ENCODE measurements at regions not wholly inside any gene's neighbourhood (a gene's known extent, or its start where the extent isn't known, plus 50 kb on each side); places are given as distances from the start of the nearest gene placed in this dataset.

DNA sequence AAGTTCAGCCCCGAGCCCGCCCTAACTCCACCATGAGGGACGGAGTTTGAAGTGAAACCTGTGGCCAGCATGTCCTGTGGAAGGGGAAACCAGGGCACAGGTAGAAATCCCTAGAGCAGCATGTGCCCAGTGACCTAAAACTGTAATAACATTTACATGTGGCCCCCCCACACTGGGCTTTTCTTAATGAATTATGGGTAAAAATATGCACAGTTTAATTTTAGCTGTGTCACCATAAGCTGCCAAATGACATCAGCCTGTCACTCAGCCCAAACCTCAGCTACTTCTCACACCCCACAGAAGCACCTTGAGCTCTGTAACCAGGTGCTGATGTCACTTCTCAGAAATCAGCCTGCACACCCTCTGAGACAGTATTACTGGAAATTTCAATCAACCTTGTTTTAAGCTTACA lies 50.0 kb upstream of the SLC19A1 start:
- DNase-seq: peak; percentile 55

DNA sequence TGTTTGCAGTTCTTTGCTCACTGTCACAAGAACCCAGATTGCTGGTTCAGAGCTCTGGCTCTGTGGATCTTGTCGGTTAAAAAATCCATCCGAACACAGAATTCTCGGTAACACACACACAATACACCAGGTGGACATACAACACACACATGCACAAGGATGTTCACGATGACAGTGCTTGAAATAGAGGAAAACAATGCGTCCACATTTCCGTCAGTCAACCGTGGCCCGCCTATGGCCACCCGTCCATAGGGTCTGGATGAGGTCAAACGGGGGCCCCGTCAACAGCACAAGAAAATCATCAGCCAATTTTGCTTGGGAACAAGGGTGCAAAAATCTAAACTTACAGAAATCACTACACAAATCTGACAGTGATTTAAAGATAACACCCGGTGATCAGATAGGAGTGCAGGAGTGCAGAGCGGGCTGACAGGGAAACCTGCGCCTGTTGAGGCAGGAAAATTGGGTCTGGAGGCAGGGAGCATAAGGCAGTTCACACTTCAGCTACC lies 50.4 kb upstream of the SLC19A1 start:
- DNase-seq: no peak

DNA sequence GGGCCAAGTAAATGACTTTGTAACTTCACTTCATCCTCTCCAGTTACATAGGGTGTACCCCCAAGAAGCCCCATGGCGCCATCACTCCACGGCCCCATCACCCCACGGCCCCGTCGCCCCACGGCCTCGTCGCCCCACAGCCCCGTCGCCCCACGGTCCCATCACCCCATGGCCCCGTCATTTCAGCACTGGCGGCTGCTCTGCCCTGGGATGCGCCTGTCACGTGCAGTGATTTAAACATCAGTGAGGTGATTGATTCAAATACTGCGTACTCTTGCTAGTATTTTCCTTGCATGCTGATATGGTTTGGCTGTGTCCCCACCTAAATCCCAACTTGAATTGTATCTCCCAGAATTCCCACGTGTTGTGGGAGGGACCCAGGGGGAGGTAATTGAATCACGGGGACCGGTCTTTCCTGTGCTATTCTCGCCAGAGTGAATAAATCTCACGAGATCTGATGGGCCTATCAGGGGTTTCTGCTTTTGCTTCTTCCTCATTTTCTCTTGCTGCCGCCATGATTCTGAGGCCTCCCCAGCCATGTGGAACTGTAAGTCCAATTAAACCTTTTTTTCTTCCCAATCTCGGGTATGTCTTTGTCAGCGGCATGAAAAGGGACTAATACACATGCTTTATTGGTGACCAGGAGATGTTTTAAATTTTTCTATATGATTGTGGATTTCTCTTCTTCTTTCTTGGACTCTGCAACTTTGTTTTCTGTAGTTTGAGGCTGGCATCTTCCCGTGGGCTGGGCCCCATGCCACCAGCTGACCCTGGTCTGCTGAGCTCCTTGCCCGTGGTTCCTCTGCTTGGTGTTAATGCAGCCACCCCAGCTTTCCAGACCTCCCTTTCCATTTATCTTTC lies 50.1 kb upstream of the PCBP3 start:
- DNase-seq: no peak

Data from CD4-positive, alpha-beta T cell treated with Interleukin-17A for 4 hours (primary cell).